ENCODE measurements at regions not wholly inside any gene's neighbourhood (a gene's known extent, or its start where the extent isn't known, plus 50 kb on each side); places are given as distances from the start of the nearest gene placed in this dataset.

GRCh38 chr5:9895302-9895645, 265.1 kb upstream of the TAS2R1 start:
- Histone ChIP-seq H2AK5ac (ENCODE audit: low read depth, low read length) (no peak overlapping the region), H4K20me1 (replicated peaks in 1 of 2; ENCODE audit: control insufficient read depth in 1 of 2, insufficient read depth in 2 of 2, low read length in 2 of 2) (no peaks in the 10 kb centered on the region), H2BK120ac (replicated peaks; ENCODE audit: low read depth, low read length) (no peak overlapping the region), H3K36me3 (ENCODE audit: control insufficient read depth in 2 of 4, insufficient read depth in 4 of 4, low read length in 3 of 4) (no peaks in the 10 kb centered on the region), H2BK15ac (ENCODE audit: low read length) (no peak overlapping the region), H3K9me3 (ENCODE audit: insufficient read depth in 2 of 2, low read depth in 1 of 2, low read length in 1 of 2) (no peaks in the 10 kb centered on the region), H3K4me3 (ENCODE audit: extremely low read depth in 1 of 4, insufficient read depth in 2 of 4, low read depth in 3 of 4, low read length in 4 of 4) (no peak overlapping the region), H3K79me2 (ENCODE audit: control insufficient read depth in 1 of 2, insufficient read depth in 2 of 2, low read length in 2 of 2) (no peaks in the 10 kb centered on the region), H3K23me2 (ENCODE audit: low read depth, low read length) (no peaks in the 10 kb centered on the region; the same call in 1 of the 2 replicates), H3K4ac (replicated peaks; ENCODE audit: insufficient read length, low read depth, low read length) (no peak overlapping the region), H4K8ac (ENCODE audit: extremely low read depth, insufficient read depth, low read length) (no peak overlapping the region), H3K14ac (ENCODE audit: insufficient read length) (no peak overlapping the region), H3K27me3 (replicated peaks in 1 of 4; ENCODE audit: control insufficient read depth in 3 of 4, extremely low read depth in 1 of 4, insufficient read depth in 3 of 4, low read length in 3 of 4) (no peaks in the 10 kb centered on the region), H3K56ac (replicated peaks; ENCODE audit: insufficient read length, low read depth, low read length) (no peak overlapping the region), H2BK5ac (ENCODE audit: low read depth, low read length) (no peak overlapping the region; the same call in 1 of the 2 replicates), H2BK20ac (ENCODE audit: low read length) (no peak overlapping the region), H4K5ac (ENCODE audit: insufficient read length, low read depth, low read length) (no peak overlapping the region), H3K23ac (ENCODE audit: insufficient read length) (no peak overlapping the region), H3K27ac (ENCODE audit: low read depth, low read length) (no peak overlapping the region), H3K18ac (ENCODE audit: extremely low read depth, low read length) (no peak overlapping the region), H2BK12ac (ENCODE audit: low read depth, low read length) (no peak overlapping the region), H4K91ac (replicated peaks; ENCODE audit: insufficient read length, low read length) (no peak overlapping the region), H3K9ac (replicated peaks in 1 of 4; ENCODE audit: extremely low read depth in 1 of 4, low read depth in 3 of 4, low read length in 3 of 4) (no peak overlapping the region), H2AFZ (ENCODE audit: low read length) (no peak overlapping the region), H3K4me1 (replicated peaks in 1 of 4; ENCODE audit: control insufficient read depth in 3 of 4, insufficient read depth in 4 of 4, low read length in 3 of 4) (peaks cover 0 to 7% (median 0%) of the 10 kb centered on the region in 4 experiments; a peak in 1 of 7 replicates), H3K4me2 (ENCODE audit: insufficient read depth in 1 of 2, low read depth in 2 of 2, low read length in 2 of 2) (no peak overlapping the region), H3K79me1 (ENCODE audit: low read depth, low read length) (no peaks in the 10 kb centered on the region)
- CTCF ChIA-PET (ENCODE audit: partially characterized antibody) = interaction anchor here (0.6 to 1.4 kb wide), 4 partner anchors 23 to 324 kb away, joined by 3 to 4 read pairs (median 4); no protein-coding TSS in a partner anchor
- TF ChIP-seq EZH2 (IDR thresholded peaks at IDR 0.05; ENCODE audit: low read depth, low read length, severe bottlenecking) = no peak
- no peak for TF ChIP-seq SIN3A (conservative IDR thresholded peaks at IDR 0.05 in 1 of 2, IDR thresholded peaks at IDR 0.05 in 1 of 2; ENCODE audit: low read depth in 1 of 2, low read length in 2 of 2)
- no peak for TF ChIP-seq SUZ12 (IDR thresholded peaks at IDR 0.05; ENCODE audit: low read length)
- TF ChIP-seq CHD2 (IDR thresholded peaks at IDR 0.05; ENCODE audit: low read length) = no peak
- TF ChIP-seq YY1 (IDR thresholded peaks at IDR 0.05; ENCODE audit: low read depth, low read length) = 0 out of 2 replicates have a peak, but pooled peaks have one; percentile 22
- POLR2A ChIA-PET (ENCODE audit: partially characterized antibody) = no interaction called here
- FAIRE-seq (no peak), DNase-seq (ENCODE audit: low read depth in 1 of 2, low spot score in 2 of 2) (no peak)
- WGBS, 2 experiments (ENCODE audit: extremely low coverage in 1 of 2, insufficient coverage in 1 of 2, insufficient read length in 1 of 2, insufficient replicate concordance in 2 of 2, low coverage in 1 of 2, low lambda C conversion rate in 2 of 2, missing lambda C conversion rate in 1 of 2) = 59% methylated on average over 5 of the region's 5 CpGs; no CpG with 5 or more reads in 1 of the 2 experiments
